DMS 273 (cell line): ENCODE measurements at regions not wholly inside any gene's neighbourhood (a gene's known extent, or its start where the extent isn't known, plus 50 kb on each side); places are given as distances from the start of the nearest gene placed in this dataset.
"Not testable (repeated sequence)": the region's sequence is repeated elsewhere in the genome, so short reads cannot be mapped to it uniquely, and the experiment has no call there.

Experiments used
- DNase-seq: peaks from one replicate; lab custom pipeline; 2025; ENCODE audit not compliant: unreplicated experiment; lab: John Stamatoyannopoulos, UW

DNA sequence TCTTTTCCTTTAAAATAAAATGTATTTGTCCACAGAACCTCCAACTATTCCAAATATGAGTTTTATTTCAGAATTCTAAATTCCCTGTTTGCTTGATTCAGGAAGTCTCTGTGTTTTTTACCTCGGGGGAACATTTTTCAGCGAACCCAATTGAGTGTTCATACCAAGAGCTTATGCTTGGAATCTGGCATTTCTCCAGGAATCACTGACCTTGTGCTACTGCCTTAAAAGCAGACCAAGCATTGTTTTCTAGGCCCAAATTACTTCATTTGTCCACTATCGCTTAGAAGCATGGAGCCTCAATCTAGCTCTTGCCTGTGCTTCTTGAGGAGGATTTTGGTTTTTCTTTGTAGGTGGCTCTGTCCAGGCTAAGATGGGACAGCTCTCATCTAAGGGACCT is 59.4 kb downstream of the EBLN1 start:
- DNase-seq = no peak

DNA sequence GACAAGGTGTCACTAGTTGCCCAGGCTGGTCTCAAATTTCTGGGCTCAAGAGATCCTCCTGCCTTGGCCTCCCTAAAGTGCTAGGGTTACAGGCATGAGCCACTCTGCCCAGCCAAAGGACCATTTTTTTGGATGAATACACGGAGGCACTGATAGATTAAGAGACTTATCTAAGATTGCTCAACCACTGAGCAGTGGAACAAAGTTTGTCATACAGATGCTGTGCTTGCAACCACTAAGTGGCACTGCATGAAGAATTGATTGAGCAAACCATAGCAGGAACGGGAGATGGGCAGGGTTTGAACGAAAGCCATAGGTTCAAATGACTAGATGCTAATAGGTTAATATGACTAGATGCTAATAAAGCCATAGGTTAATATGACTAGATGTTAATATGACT is 61.1 kb downstream of the EBLN1 start:
- no peak for DNase-seq

DNA sequence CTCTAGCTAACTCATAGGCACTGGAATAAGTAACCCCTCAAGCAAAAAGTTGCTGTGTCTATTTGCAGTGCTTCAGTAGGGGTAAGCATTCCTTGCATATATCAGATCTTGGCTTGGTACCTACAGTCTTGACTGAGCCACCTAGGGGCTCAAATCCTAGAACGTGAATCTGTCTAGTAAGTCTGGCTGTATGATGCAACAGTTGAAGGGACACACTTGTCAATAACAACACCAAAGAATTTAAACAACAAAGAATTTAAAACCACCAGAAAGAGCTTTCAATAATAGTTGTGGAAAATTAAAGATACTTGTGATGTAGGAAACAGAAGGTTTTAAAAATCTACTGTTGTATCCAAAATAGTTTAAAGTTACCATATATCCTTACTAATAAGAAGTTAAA is 65.4 kb downstream of the EBLN1 start:
- no peak for DNase-seq

DNA sequence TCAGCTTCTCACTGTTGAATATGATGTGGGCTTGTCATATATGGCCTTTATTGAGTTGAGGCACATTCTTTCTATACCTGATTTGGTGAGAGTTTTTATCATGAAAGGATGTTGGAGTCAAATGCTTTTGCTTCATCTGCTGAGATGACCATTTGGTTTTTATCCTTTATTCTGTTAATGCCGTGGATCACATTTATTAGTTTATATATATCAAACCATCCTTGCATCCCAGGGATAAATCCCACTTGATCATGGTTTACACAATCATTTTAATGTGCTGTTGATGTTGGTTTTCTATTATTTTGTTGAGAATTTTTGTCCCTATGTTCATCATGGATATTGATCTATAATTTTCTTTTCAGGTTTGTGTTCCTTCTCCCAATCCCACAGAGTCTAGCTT is 67.0 kb downstream of the EBLN1 start:
- no peak for DNase-seq

DNA sequence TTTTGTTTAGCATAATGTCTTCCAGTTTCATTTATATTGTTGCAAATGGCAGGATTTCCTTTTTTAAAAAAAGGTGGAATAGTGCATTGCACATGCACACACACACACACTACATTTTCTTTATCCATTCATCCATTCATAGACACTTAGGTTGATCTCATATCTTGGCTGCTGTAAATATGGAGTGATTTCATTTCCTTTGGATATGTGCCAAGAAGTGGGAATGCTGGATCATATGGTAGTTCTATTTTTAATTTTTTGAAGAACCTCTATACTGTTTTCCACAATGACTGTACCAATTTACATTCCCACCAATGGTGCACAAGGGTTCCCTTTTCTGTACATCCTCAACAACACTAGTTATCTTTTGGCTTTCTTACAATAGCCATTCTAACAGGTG is 68.9 kb downstream of the EBLN1 start:
- DNase-seq = peak; percentile 15

DNA sequence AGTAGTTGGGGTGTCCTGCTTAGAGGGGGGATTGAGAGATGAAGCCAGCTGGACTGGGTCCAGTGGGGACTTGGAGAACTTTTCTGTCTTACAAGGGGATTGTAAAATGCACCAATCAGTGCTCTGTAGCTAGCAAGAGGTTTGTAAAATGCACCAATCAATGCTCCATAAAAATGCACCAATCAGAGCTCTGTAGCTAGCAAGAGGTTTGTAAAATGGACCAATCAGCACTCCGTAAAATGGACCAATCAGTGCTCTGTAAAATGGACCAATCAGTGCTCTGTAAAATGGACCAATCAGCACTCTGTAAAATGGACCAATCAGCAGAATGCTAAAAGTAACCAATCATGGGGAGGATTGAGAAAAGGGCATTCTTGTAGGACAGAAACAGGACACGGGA is 71.9 kb downstream of the EBLN1 start:
- DNase-seq = not testable (repeated sequence)

DNA sequence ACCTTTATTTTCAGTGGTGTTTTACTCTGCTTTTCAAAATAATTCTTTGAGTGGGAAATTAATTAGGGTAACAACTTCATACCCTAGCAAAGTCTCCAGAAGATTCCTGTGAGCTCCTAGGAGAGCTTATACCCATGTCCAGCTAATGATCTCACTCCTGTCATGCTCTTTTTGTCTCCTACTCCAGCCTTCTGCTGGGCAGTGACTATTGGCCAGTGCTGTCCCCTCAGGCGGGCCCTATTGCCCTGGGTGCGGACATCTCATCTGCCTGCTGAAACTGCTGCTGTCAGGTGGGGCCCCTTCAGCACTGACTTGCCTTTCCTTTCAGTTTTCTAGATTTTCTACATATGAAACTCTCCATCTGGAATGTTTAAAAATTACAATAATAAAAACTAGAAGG is 80.3 kb downstream of the EBLN1 start:
- DNase-seq = no peak

DNA sequence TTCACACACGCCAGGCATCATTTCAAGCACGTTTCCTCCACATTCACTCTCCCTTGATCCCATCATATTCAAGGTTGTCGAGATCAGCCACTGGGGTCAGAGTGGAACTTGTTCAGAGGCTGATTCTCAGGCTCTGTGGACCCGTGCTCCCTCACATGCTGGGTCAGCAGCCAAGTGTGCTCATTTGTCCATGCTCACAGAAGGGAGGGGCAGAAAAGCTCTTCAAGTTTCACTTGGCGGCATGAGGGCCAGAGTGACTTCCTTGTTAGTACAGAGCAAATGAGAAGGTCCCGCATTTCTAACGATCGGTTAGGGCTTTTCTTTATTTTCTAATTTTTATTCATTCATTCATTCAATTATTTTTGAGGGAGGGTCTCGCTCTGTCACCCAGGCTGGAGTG is 82.2 kb downstream of the EBLN1 start:
- DNase-seq = no peak

DNA sequence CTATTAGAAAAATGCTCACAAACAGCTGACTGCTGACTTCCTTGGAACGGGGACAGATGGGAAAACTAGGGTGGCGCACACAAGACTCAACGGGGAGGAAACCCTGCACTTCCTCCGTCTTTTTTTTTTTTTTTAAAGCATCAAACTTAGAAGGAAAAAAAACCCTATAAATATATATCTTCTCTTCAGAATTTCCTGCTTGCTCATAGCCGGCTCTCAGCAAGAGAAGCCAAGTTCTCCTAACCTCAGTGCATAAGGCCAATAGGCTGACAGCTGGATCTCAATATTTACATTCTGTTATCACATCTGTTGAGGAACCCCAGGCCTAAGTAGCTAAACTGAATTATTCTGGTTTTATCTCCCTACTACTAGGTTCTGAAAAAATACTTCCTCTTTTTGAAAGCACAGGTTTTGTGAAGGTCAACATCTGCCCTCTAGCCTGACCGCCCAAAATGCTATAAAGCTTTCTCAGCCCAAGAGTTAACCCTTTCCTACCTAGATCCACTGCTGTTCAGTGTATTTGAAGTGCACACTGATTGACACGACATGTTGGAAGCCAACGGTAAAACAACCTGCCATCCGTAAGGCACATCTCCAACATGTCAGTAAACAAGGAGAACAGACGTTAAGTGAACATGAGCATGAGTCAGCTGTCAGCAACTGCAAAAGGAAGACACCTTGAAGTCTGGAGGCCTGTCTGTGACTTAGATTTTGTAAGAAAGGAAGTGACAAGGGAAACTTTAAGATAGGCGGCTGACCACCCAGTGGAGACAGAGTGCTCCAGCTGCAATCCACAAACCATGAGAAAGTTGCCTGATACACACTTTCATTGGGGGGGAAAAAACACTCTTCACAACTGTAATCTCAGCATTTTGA is 83.8 kb downstream of the EBLN1 start:
- DNase-seq = peak; percentile 89

DNA sequence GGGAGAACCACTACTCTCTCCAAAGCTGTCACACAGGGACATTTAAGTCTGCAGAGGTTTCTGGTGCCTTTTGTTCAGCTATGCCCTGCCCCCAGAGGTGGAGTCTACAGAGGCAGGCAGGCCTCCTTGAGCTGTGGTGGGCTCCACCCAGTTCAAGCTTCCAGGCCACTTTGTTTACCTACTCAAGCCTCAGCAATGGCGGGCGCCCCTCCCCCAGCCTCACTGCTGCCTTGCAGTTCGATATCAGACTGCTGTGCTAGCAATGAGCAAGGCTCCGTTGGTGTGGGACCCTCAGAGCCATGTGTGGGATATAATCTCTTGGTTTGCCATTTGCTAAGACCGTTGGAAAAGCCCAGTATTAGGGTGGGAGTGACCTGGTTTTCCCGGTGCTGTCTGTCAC is 87.0 kb downstream of the EBLN1 start:
- DNase-seq = not testable (repeated sequence)

DNA sequence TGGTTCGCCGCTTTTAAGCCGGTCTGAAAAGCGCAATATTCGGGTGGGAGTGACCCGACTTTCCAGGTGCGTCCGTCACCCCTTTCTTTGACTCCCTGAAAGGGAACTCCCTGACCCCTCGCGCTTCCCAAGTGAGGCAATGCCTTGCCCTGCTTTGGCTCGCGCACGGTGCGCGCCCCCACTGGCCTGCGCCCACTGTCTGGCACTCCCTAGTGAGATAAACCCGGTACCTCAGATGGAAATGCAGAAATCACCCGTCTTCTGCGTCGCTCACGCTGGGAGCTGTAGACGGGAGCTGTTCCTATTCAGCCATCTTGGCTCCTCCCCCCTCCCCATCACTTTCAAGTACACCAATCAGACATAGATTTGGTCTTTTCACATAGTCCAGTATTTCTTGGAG is 88.2 kb downstream of the EBLN1 start:
- DNase-seq = not testable (repeated sequence)

DNA sequence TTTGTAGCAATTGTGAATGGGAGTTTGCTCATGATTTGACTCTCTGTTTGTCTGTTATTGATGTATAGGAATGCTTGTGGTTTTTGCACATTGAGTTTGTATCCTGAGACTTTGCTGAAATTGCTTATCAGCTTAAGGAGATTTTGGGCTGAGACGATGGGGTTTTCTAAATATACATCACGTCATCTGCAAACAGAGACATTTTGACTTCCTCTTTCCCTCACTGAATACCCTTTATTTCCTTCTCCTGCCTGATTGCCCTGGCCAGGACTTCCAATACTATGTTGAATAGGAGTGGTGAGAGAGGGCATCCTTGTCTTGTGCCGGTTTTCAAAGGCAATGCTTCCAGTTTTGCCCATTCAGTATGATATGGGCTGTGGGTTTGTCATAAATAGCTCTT is 96.6 kb downstream of the EBLN1 start:
- DNase-seq = not testable (repeated sequence)

DNA sequence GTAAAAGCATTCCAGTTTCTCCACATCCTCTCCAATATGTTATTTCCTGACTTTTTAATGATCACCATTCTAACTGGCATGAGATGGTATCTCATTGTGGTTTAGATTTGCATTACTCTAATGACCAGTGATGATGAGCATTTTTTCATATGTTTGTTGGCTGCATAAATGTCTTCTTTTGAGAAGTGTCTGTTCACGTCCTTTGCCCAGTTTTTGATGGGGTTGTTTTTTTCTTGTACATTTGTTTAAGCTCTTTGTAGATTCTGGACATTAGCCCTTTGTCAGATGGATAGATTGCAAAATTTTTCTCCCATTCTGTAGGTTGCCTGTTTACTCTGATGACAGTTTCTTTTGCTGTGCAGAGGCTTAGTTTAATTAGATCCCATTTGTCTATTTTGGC is 97.7 kb downstream of the EBLN1 start:
- not testable (repeated sequence) for DNase-seq

DNA sequence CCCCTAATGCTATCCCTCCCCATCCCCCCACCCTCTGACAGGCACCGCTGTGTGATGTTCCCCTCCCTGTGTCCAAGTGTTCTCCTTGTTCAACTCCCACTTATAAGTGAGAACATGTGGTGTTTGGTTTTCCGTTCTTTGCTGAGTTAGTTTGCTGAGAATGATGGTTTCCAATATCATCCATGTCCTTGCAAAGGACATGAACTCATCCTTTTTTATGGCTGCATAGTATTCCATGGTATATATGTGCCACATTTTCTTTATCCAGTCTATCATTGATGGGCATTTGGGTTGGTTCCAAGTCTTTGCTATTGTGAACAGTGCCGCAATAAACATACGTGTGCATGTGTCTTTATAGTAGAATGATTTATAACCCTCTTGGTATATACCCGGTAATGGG is 98.2 kb downstream of the EBLN1 start:
- DNase-seq = not testable (repeated sequence)

DNA sequence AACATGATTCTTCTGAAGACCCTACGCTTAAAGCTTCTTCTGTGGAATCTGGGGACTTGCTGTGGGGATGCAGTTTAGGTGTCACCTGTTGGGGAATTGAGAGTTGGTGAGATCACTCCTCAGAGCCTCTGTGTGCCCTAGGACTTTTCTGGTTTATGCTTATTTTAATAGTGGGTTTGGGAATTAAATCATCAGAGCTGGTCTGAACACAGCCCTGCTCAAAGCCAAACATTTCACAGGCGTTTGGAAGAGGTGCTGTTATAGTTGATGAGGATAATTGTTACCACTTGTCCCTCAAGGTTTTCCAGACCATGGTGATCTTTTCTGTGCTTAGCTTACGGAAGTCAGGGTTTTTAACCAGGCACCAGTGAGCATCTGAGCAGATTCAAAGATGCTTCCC is 106.1 kb downstream of the EBLN1 start:
- DNase-seq = no peak

DNA sequence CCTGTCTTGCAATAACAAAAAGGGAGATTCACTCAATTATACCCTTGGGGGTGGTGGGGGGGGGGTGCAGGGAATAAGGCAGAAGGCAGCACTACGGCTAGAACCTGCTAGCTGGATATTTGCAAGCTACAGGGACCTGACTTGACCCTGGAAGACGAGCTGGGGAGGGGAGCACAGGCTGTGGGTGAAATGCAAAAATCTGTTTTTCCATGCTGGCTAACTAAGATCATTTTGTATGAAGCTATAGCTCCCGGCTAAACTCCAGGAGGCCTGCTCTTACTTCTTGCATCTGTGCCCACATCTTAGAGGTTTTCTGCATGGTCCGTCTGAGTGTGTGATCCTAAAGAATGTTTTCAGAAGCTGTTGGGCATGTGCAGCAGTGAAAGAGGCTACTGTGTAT is 106.6 kb downstream of the EBLN1 start:
- peak; percentile 22 for DNase-seq

DNA sequence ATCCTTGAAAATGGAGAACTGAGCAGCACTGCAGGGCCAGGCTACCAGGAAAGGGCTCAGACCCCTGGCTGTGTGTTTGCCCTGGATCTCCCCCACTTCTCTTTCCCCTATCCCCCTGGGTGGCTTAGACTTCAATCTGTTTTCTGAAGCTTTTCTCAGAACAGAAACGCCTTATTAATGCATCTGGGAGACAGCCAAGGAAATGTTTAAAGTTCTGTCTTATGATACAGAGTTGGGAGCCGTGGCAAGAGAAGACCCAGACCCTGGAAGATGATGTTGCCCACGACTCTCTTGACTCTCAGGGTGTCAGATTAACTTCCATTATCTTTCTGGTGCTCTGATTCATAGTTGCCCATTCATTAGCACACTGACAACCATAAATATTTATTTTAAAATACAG is 107.1 kb downstream of the EBLN1 start:
- peak; percentile 15 for DNase-seq

DNA sequence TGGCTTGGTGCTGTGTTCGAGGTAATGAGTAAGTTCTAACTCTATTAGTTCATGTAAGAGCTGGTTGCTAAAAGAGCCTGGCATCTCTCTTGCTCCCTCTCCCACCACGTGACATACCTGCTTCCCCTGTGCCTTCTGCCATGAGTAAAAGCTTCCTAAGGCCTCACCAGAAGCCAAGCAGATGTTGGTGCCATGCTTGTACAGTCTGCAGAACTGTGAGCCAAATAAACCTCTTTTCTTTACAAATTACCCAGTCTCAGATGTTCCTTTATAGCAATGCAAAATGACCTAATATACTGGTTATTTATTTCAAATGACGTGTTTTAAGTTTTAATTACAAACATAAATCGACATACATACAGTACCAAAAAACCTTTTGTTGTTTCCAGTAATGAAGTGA is 101.7 kb upstream of the DNAJC1 start:
- no peak for DNase-seq

DNA sequence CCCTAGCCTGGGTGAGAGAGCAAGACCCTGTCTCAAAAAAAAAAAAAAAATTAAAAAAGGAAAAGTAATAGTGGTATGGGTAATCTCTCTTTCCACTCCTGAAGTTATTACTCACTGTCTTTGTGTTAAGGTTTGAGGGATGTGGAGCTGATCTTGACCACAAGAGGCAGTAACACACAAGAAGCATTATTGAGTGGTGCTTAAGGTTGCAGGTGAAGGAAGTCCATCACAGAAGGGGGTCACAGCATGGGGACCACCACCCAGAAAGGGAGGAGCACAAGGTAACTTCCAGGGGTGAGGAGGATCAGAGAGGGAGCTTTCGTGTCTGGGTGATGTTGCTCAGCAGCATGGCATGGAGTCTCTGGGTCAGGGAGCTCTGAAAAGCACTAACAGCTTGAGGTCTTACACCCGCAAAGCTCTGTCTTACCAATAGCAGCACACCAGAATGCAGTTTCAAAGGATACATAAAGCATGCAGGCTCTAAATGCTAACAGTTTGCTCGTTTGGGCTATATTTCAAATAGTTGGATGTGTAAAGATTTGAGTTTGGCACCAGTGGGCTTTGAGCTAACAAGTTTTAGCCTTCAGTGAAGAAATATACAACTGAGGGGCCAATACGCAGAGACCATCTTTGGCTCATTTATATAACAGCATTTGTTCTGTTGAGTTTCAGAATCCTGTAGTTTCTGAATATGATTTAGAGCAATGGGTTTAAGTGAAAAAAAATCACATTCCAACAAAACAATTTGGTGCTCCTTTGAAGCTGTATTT is 100.4 kb upstream of the DNAJC1 start:
- peak; percentile 4 for DNase-seq

DNA sequence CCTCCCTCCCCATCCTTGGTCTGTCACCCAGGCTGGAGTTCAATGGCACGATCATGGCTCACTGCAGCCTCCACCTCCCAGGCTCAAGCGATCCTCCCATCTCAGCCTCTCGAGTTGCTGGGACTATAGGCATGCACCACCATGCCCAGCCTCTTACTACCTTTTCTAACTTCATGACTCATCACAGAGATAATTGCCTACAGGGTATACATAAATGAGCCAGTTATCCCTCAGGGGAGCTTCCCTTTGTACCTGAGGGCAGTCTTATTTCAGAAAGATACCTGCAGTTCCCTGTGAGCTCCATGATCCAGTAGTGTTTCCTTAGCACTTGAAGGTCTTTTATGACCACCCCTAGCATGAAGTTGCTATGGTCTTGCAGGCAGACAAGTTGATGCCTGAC is 94.2 kb upstream of the DNAJC1 start:
- no peak for DNase-seq

DNA sequence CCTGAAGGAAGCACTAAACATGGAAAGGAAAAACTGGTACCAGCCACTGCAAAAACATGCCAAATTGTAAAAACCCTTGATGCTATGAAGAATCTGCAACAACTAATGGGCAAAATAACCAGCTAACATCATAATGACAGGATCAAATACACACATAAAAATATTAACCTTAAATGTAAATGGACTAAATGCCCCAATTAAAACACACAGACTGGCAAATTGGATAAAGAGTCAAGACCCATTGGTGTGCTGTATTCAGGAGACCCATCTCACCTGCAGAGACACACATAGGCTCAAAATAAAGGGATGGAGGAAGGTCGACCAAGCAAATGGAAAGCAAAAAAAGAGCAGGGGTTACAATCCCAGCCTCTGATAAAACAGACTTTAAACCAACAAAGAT is 87.7 kb upstream of the DNAJC1 start:
- not testable (repeated sequence) for DNase-seq

DNA sequence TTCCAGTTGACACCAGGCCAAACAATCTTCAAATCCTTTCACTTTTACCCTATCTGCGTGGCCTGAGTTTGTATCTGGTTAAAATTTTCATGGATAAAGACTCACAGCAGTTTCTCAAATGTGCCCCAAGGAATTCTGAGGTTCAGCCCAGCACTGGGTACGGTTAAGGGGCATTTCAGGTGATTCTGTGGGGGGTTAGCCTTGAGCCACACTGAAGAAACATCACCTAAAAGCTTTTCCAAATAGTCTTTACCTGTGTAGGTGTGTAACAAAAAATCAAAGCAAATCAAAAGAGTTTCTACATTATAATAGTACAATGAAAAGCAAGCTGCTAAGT is 83.8 kb upstream of the DNAJC1 start:
- DNase-seq = no peak
